ENCODE measurements at regions not wholly inside any gene's neighbourhood (a gene's known extent, or its start where the extent isn't known, plus 50 kb on each side); places are given as distances from the start of the nearest gene placed in this dataset.

- no peak for TF ChIP-seq POLR2A (IDR thresholded peaks at IDR 0.05)
- no peak for TF ChIP-seq CTCF (IDR thresholded peaks at IDR 0.05)
- TF ChIP-seq EP300 (IDR thresholded peaks at IDR 0.05): no peak
- Histone ChIP-seq H3K36me3 (no peaks in the 10 kb centered on the region), H3K27me3 (no peaks in the 10 kb centered on the region), H3K9me3 (no peaks in the 10 kb centered on the region), H3K4me3 (no peak overlapping the region), H3K27ac (no peak overlapping the region), H3K4me1 (ENCODE audit: insufficient read depth) (no peaks in the 10 kb centered on the region)
- intact Hi-C loops (cut with DNase I): no loop called here
- DNase-seq: no peak
Observed at GRCh38 chr9:30243467-30243866, 2141.0 kb upstream of the ACO1 start.

GRCh38 chr9:30244877-30245276 is 2139.6 kb upstream of the ACO1 start:
- DNase-seq: no peak
- Histone ChIP-seq H3K36me3 (no peaks in the 10 kb centered on the region), H3K4me1 (ENCODE audit: insufficient read depth) (no peaks in the 10 kb centered on the region), H3K9me3 (no peaks in the 10 kb centered on the region), H3K27me3 (no peaks in the 10 kb centered on the region), H3K27ac (no peak overlapping the region), H3K4me3 (no peak overlapping the region)
- intact Hi-C loops (cut with DNase I): no loop called here
- TF ChIP-seq CTCF (IDR thresholded peaks at IDR 0.05) (no peak), POLR2A (IDR thresholded peaks at IDR 0.05) (no peak), EP300 (IDR thresholded peaks at IDR 0.05) (no peak)

- 46 to 57% (median 52%) methylated on average over 1 of the region's 1 CpG for WGBS, 3 donors
- no peak for DNase-seq
- H3K4me3 ChIP-seq: no peak overlapping the region
- no peaks in the 10 kb centered on the region for H3K9me3 ChIP-seq
- H3K27me3 ChIP-seq: no peaks in the 10 kb centered on the region
- no peaks in the 10 kb centered on the region for H3K36me3 ChIP-seq
- TF ChIP-seq EP300 (IDR thresholded peaks at IDR 0.05): no peak
- no peak for TF ChIP-seq POLR2A (IDR thresholded peaks at IDR 0.05)
- no peak for TF ChIP-seq CTCF (IDR thresholded peaks at IDR 0.05)
- no peaks in the 10 kb centered on the region for H3K4me1 ChIP-seq (ENCODE audit: insufficient read depth)
- H3K27ac ChIP-seq: no peak overlapping the region
- intact Hi-C loops (cut with DNase I): no loop called here
Observed at GRCh38 chr9:30250872-30251271, 2133.6 kb upstream of the ACO1 start.

- no peak for TF ChIP-seq CTCF (IDR thresholded peaks at IDR 0.05)
- TF ChIP-seq EP300 (IDR thresholded peaks at IDR 0.05): no peak
- no peak for TF ChIP-seq POLR2A (IDR thresholded peaks at IDR 0.05)
Observed at GRCh38 chr9:30258094-30258493, 2126.3 kb upstream of the ACO1 start.

More at GRCh38 chr9:30258094-30258493, 2126.3 kb upstream of the ACO1 start:
- intact Hi-C loops (cut with DNase I): no loop called here
- Histone ChIP-seq H3K36me3 (no peaks in the 10 kb centered on the region), H3K9me3 (no peaks in the 10 kb centered on the region), H3K4me3 (no peak overlapping the region), H3K4me1 (ENCODE audit: insufficient read depth) (no peaks in the 10 kb centered on the region), H3K27ac (no peak overlapping the region), H3K27me3 (no peaks in the 10 kb centered on the region)
- 4 to 21% (median 7%) methylated on average over 4 of the region's 4 CpGs for WGBS, 3 donors
- no peak for DNase-seq

All from ovary (tissue), 7 donors.